ENCODE measurements at regions not wholly inside any gene's neighbourhood (a gene's known extent, or its start where the extent isn't known, plus 50 kb on each side); places are given as distances from the start of the nearest gene placed in this dataset.

GRCh38 chr13:103246581-103247200 lies 180.5 kb upstream of the SLC10A2 start:
- Histone ChIP-seq H2BK120ac (ENCODE audit: low read depth, low read length) (no peak overlapping the region), H3K27ac (ENCODE audit: insufficient read depth, low read length) (no peak overlapping the region), H3K9me3 (ENCODE audit: control insufficient read depth, insufficient read depth, low read length) (peaks cover 26% of the 10 kb centered on the region), H4K20me1 (ENCODE audit: insufficient read depth, low read length) (no peaks in the 10 kb centered on the region), H3K23ac (ENCODE audit: low read depth, low read length) (no peak overlapping the region), H3K9ac (ENCODE audit: low read depth, low read length) (no peak overlapping the region), H3K79me1 (ENCODE audit: low read depth in 1 of 2, low read length in 2 of 2) (no peaks in the 10 kb centered on the region), H3K4me1 (ENCODE audit: control insufficient read depth, insufficient read depth, low read length) (no peaks in the 10 kb centered on the region), H2BK20ac (ENCODE audit: low read depth, low read length) (no peak overlapping the region), H2BK15ac (ENCODE audit: low read depth, low read length) (no peak overlapping the region), H3K4me3 (ENCODE audit: insufficient read depth, low read depth, low read length) (no peak overlapping the region), H4K5ac (ENCODE audit: low read depth, low read length) (no peak overlapping the region), H2AFZ (replicated peaks; ENCODE audit: low read length, poor library complexity) (no peak overlapping the region), H4K8ac (ENCODE audit: low read depth in 2 of 2, low read length in 2 of 2) (no peak overlapping the region), H3K27me3 (ENCODE audit: control insufficient read depth, insufficient read depth, low read length) (no peaks in the 10 kb centered on the region), H2AK9ac (replicated peaks; ENCODE audit: low read depth, low read length, poor library complexity) (no peak overlapping the region), H3K56ac (ENCODE audit: extremely low read depth, insufficient read depth, low read length) (no peak overlapping the region), H3K14ac (replicated peaks; ENCODE audit: low read depth, low read length) (no peak overlapping the region), H3K9me1 (ENCODE audit: insufficient read depth, low read length) (no peaks in the 10 kb centered on the region), H3K36me3 (ENCODE audit: control insufficient read depth, insufficient read depth, low read length) (no peaks in the 10 kb centered on the region), H2BK5ac (ENCODE audit: low read depth, low read length, poor library complexity, severe bottlenecking) (no peak overlapping the region), H3K4ac (ENCODE audit: low read depth, low read length) (no peak overlapping the region), H2AK5ac (ENCODE audit: low read depth, low read length) (no peak overlapping the region), H4K91ac (ENCODE audit: insufficient read depth, low read depth, low read length) (no peak overlapping the region), H3K18ac (ENCODE audit: low read depth, low read length) (no peak overlapping the region), H3K4me2 (ENCODE audit: low read depth, low read length) (no peak overlapping the region)
- TF ChIP-seq RCOR1 (IDR thresholded peaks at IDR 0.05; ENCODE audit: insufficient replicate concordance, low read length), result no peak
- TF ChIP-seq POLR2A (IDR thresholded peaks at IDR 0.05; ENCODE audit: low read depth, low read length), result no peak
- no peak for TF ChIP-seq SMC3 (IDR thresholded peaks at IDR 0.05; ENCODE audit: low read depth, low read length)
- no peak for TF ChIP-seq BHLHE40 (IDR thresholded peaks at IDR 0.05; ENCODE audit: low read depth, low read length)
- TF ChIP-seq CEBPB (IDR thresholded peaks at IDR 0.05; ENCODE audit: low read depth, low read length), result no peak
- no peak for TF ChIP-seq MAZ (IDR thresholded peaks at IDR 0.05; ENCODE audit: borderline replicate concordance, low read depth, low read length)
- TF ChIP-seq USF2 (IDR thresholded peaks at IDR 0.05; ENCODE audit: low read depth, low read length), result no peak
- TF ChIP-seq CHD1 (IDR thresholded peaks at IDR 0.05; ENCODE audit: low read depth, low read length), result no peak
- no peak for TF ChIP-seq FOS (IDR thresholded peaks at IDR 0.05; ENCODE audit: low read depth, low read length)
- TF ChIP-seq NFE2L2 (IDR thresholded peaks at IDR 0.05; ENCODE audit: low read depth, low read length), result no peak
- no peak for TF ChIP-seq MAFK (IDR thresholded peaks at IDR 0.05; ENCODE audit: low read depth, low read length)
- no peak for TF ChIP-seq ELK1 (IDR thresholded peaks at IDR 0.05; ENCODE audit: borderline replicate concordance, low read depth, low read length)
- TF ChIP-seq, protein P1, sequence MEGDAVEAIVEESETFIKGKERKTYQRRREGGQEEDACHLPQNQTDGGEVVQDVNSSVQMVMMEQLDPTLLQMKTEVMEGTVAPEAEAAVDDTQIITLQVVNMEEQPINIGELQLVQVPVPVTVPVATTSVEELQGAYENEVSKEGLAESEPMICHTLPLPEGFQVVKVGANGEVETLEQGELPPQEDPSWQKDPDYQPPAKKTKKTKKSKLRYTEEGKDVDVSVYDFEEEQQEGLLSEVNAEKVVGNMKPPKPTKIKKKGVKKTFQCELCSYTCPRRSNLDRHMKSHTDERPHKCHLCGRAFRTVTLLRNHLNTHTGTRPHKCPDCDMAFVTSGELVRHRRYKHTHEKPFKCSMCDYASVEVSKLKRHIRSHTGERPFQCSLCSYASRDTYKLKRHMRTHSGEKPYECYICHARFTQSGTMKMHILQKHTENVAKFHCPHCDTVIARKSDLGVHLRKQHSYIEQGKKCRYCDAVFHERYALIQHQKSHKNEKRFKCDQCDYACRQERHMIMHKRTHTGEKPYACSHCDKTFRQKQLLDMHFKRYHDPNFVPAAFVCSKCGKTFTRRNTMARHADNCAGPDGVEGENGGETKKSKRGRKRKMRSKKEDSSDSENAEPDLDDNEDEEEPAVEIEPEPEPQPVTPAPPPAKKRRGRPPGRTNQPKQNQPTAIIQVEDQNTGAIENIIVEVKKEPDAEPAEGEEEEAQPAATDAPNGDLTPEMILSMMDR (conservative IDR thresholded peaks at IDR 0.05; ENCODE audit: low read depth, low read length), result no peak
- TF ChIP-seq RFX5 (IDR thresholded peaks at IDR 0.05; ENCODE audit: low read depth, low read length), result no peak
- TF ChIP-seq MXI1 (IDR thresholded peaks at IDR 0.05; ENCODE audit: borderline replicate concordance, low read depth, low read length), result no peak
- TF ChIP-seq RAD21 (IDR thresholded peaks at IDR 0.05; ENCODE audit: low read length), result no peak
- no peak for DNase-seq
- dilution Hi-C loops (cut with HindIII; ENCODE audit: low sequenced_read_pairs, unreplicated experiment) (no loop called here), in situ Hi-C loops (cut with MboI; ENCODE audit: low sequenced_read_pairs) (no loop called here), intact Hi-C loops (cut with micrococcal nuclease) (no loop called here)
- no TSS peak for BruUV-seq (replicated peaks)
- ChIA-PET CTCF (no interaction called here), POLR2A (ENCODE audit: unreplicated experiment) (no interaction called here)
- ATAC-seq (ENCODE audit: low read depth), result no peak
- WGBS, 2 experiments (ENCODE audit: extremely low coverage in 2 of 2, insufficient read length in 1 of 2), result 40% methylated on average over 1 of the region's 8 CpGs; no CpG with 5 or more reads in 1 of the 2 experiments

Measured in IMR-90 (cell line).